Muscle of back (tissue), 3 donors: ENCODE measurements at regions not wholly inside any gene's neighbourhood (a gene's known extent, or its start where the extent isn't known, plus 50 kb on each side); places are given as distances from the start of the nearest gene placed in this dataset.
A peak's percentile ranks its signal among the peaks of the same experiment; 100 is the strongest.
"Not testable (repeated sequence)": the region's sequence is repeated elsewhere in the genome, so short reads cannot be mapped to it uniquely, and the experiment has no call there.

Source experiments
- DNase-seq, 3 donors: peaks; one replicate each; pipeline versions ENCODE4 v3.0.0 to v3.0.0-alpha.2; 2013

DNA sequence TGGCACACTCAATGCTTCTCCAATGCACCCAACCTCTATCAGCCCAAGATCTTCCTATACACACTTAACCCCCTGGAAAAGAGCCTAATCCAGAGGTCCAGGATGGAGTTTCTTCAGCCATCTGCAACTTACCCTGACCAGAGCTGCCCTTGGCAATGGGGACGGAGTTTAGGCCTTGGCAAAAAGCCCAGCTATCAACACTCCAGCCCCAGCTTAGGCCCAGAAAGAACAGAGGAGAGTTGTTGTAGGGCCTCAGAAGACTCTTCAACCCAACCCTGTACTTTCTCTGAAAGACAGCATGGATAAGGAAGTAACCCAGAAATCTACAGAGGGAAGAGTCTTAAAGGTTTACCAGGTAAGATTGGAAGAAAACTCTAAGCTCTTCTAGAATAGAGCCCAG is 219.3 kb upstream of the PELI2 start:
- no peak for DNase-seq

DNA sequence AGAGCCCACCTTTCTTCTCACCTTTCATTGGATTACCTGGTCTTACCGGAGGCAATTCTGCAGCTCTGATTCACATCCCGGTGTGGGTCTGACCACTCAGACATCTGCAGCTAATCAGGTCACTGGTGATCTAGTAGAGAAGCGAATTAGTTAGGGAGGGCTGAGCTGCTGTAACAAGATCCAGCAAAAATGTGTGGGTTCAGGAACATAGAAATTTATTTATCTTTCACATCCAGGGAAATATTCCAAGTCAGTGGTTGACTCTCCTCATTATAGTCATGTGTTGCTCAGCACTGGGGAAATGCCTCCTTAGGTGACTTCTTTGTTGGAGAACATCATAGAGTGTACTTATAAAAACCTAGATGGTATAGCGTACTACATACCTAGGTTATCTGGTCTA is 218.7 kb upstream of the PELI2 start:
- DNase-seq, result no peak

DNA sequence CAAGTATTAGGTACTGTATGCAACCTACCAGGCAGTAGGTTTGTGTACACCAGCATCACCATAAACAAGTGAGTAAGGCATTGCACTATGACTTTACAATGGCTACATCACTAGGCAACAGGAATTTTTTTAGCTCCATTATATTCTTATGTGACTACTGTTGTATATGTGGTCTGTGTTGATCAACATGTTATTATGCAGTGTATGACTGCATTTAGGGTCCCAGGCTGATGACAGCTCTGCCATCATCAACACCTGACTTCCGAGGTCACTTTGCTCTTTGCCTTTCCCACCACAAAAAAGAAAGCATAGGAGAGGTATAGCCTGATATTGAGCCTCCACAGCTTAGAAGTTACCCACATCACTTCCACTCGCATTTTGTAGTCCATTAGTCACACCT is 217.5 kb upstream of the PELI2 start:
- DNase-seq, result no peak

DNA sequence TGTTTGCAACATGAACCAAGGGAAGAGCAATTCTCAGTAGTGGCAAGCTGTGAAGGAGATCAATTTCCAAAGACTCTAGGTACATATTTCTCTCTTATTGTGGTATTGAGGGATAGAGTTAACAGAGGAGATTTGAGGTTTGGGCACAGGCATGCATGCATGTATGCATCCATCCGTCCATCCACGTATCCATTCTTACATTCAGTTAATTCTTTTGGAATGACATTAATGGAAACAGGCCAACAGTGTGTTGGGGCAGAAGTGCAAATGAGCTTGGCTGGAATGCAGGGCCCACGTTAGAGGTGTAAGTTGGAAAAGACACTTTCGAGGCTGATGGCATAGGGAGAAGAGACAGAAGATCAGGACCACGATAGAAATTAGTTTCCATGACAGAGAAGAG is 216.9 kb upstream of the PELI2 start:
- no peak for DNase-seq

DNA sequence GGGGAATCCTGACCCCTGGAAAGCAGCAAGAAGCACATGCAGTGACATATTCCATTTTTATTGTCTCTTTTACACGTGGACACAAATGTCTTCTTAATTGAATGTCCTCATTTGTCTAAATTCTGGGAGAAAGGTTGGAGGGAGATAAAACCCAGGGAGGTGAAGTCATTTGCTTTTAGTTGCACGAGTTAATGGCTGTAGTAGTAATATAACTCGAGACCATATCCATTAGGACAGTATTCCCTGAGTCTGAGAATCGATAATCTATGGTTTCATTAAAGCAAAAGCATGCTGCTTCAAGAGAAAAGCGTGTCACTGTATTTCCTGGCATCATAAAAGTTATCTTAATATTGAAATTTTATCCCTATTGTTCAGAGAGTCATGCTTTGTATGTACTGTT is 216.0 kb upstream of the PELI2 start:
- no peak for DNase-seq

DNA sequence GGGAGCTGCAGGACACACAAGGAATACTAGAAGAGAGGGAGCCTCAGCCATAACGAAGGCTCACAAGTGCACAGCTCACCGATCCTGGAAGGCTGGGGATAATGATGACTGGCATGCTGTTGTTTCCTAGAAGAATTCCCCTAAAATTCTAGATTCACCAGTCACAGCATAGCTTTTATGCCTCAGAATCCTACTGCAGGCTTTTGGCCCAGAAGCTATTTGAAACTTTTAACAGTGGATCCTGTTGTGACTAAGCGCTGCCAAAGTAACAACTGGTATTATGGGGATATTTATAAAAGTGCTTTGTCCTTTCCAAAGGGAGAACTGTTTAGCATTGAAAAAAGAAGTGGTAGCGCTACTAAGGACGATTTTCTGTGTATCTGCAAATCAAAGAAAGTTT is 214.1 kb upstream of the PELI2 start:
- no peak for DNase-seq

DNA sequence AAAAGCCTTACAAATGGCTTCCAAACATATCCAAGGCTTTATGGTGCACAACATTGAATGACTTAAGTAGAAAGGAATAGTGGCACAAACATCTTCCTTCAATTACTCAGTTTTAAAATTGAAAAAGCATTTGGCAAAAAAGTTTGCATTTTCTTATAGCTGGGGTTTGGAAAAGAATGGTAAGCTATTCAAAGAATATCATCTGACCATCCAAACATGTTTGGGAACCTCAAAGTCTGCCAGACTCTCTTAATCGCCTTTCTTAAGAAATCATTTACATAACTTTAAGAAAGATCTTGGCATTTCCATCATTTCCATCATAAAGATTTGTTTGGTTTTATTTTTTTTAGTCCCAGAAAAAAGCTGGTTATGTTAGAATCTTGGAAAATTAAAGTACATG is 210.1 kb upstream of the PELI2 start:
- no peak for DNase-seq

DNA sequence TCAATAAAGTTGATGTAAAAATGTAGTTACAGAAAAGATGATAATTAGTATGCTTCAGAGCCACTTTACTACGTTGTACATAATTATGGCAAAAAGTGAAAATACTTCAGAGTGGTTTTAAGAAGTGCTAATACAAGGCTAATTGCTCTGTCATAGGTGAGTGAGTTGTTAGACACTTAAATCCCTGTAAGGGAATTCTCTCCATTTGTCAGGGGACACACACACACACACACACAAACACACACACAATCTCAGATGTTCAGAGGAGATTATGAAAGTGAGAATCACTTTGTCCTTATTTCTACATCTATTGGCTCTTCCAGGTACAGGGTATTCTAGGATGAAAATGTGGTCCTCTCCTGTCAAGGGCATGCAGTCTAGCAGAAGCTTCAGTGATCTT is 208.3 kb upstream of the PELI2 start:
- DNase-seq, result no peak

DNA sequence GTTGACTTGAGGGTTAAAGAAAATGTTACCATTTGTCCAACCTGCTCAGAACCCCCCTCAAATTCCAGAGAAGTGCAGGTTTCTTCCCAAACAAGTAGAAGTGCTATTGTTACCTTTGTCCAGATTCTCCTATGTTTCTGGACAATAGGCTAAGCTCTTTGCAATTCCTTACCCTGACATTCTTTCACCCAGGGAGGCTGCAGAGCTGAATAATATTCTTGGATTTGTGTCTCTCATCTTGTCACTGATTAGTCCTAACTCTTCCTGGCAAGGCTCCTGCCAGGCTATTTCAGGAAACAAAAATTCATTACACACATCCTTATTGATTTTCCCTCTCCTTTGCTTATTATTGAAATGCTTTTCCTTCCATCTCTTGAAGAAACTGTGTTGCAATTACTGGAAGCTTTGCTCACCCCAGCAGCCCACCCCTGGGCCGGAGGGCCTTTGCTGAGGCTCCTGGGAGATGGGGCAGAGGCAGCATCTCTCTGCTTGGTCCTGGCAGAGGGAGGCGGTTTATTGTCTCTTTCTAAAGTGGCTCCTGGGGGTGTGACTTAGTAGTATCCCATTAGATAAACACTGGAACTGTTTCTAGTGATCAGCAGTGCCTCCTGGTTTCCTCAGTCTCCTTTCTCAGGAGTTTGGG is 207.5 kb upstream of the PELI2 start:
- DNase-seq, result no peak

DNA sequence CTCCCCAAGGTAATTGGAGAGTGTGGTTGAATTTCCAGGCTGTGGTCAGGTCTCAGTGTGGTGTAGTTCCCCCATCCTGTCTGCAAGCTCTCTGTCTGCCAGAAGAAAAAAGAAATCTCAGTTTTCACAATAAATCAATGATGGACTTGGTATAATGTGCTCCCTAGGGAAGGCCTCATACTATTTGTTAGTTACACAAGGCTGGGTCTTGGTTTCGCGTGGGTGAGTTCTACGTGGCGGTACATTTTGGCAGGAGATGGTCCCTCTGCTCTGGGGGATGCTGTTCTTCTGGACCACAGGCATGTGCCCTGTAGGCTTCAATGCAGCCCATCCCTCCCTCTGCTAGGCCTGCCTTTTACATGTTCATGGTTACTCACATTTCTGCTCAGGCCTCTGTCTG is 206.4 kb upstream of the PELI2 start:
- no peak for DNase-seq

DNA sequence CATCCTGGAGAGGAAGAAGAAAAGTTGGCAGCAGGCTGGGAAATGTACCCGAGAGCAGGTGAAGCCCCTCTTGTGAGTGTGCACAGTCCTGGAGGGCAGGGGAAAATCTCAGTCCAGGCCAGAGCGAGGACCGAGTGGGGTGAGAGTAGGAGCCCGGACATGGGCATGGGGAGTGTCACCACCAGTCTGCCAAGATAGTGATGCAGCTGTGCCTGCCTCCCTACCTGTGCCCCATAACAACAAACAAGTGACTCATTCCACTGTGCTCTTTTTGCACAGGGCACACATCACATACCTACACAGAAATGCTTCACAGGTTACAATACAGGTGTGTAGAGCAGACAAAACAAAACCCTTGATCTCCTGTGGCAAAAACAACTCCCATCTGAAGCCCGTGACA is 205.9 kb upstream of the PELI2 start:
- no peak for DNase-seq

DNA sequence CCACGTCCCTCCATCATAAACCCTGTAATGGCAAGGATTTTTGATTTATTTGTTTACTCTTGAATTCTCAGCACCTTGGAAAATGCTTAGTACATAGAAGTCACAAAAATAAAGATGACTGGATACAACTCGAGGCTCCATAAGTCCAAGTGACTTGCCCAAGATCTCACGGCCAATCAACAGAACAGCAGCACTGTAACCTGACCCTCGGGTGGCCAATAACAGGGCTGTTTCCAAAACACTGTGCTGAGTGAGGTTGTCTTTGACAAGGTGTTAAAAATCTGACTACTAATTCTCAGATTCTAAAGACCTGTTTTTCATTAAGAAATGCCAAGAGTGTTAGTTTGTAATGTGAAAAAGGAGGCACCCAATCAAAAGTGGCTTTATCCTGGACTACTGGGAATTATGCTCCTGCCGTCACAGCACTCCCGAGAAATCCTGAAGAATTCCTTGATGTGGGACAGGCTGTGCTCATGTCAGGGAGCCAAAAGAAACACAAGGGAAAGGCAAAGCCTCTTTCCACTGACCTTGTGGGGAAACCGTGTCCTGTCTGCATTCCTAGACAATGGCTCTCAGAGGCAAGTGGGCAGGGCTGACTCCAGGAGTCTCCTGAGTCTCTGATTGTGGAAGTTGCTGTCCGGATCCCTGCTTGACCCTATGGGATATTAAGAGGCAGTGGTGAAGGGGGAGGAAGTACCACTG is 204.7 kb upstream of the PELI2 start:
- DNase-seq, result peak in 1 of 3 donors; percentile 53

DNA sequence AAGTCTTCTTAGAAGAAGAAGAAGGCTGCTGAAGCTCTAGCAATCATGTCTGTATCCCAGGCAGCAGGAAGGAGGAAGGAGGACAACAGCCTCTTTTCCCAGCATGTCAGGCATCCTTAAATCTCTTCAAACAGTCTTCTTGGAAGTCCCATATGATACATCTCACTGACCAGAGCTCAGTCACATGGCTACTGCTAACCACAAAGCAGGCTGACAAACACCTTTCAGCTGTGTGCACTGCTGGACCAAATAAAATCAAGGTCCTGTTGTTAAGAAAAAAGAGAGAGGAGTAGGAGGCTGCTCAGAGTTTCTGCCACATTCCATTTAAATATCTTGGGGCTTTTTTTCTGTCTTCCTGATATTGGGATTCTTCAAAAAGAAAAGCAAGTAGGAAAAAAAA is 203.4 kb upstream of the PELI2 start:
- DNase-seq, result no peak

DNA sequence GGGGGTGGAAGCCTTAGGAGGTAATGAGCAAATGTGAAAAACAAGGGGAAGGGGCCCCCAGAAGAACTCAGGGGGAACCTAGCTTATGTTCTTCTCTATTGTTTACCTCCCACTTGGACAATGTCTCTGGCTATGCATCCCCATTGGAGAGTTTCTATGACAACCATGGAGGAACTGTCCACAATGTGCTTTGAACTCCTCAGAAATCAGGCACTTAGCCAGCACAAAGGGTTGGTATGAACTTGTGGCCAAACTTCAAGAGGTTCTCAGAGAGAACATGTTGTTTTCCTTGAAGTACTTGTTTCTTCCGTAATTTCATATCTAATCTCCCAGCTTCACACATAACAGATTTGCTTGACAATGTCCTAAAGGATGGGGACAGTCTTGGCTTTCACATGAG is 202.8 kb upstream of the PELI2 start:
- no peak for DNase-seq

DNA sequence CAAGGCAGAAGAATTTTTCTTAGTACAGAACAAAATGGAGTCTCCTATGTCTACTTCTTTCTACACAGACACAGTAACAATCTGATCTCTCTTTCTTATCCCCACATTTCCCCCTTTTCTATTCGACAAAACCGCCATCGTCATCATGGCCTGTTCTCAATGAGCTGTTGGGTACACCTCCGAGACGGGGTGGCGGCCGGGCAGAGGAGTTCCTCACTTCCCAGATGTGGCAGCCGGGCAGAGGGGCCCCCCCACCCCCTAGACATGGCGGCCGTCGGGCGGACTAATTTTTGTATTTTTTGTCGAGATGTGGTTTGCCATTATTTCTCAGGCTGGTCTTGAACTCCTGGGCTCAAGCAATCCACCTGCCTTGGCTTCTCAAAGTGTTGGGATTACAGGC is 198.4 kb upstream of the PELI2 start:
- DNase-seq, result not testable (repeated sequence)

DNA sequence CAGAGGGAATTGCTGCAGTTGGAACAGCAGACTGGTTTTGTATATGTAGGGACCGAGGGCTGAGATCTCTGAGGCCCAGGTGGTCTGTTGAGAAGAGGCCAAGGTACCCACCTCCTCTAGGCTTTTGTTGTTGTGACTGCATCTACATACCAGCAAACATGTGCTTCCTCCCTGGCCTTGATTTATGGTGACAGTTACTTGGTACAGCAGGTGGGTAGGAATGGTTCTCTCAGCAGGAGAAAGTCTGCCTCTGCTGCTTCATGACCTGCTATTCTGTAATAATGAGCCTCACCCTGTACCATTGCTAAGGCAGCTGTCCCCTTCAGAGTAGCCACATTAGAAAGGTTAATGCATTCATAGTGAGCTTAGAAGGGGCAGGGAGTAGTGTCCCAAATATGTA is 196.7 kb upstream of the PELI2 start:
- DNase-seq, result no peak

DNA sequence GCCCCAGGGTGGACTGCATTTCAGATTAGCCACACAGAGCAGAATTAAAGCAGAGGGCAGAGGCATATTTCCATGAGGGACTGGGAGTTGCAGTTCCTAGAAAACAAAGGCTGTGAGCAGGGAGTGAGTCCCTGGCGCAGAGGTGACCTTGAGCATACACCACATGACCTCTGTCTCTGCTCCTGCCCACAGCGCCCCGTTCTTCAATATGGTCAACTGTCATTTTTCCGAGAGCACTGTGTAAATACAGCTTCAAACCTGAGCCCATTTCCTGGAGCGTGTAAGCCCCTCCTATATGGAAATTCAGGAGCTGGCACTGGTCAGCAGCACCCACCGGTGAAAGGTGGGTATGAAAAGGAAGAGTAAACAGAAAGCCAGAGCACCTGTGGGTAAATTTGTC is 192.2 kb upstream of the PELI2 start:
- DNase-seq, result no peak

DNA sequence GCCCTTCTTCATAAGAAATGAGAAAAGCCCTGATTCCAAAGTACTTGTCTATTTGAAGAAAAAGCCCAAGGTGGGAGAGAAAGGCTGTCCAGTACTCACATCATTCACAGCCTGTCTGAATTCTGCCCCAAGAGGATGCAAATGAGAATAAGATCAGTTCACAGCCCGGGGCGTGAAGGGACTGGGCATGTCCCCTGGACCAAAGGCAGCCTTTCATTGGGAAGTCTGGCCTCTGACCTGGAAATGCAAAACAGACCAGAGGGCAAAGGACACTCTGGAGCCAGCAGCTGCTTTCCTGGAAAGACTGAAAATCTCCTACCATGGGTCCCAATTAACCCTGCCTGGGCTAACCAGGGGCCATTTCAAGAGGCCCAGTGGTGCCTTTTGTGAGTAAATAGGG is 191.2 kb upstream of the PELI2 start:
- no peak for DNase-seq

DNA sequence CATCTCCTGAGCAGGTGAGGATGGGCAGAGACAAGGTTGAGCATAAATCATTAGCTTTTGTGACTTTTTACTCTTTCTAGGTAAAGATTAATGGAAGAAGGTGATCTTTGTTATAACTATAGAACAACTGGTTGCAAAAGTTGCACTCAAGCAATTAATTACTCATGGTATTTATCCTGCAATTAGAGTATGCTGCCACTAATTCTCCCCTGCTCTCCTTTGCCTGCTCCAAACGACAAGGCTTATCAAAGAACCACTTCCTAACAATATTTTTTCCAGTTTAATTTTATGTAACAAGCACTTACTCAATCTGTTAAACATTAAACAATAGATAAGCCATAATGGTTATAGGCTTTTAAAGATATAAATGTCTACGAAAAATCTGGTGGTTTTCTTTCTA is 189.9 kb upstream of the PELI2 start:
- DNase-seq, result no peak

DNA sequence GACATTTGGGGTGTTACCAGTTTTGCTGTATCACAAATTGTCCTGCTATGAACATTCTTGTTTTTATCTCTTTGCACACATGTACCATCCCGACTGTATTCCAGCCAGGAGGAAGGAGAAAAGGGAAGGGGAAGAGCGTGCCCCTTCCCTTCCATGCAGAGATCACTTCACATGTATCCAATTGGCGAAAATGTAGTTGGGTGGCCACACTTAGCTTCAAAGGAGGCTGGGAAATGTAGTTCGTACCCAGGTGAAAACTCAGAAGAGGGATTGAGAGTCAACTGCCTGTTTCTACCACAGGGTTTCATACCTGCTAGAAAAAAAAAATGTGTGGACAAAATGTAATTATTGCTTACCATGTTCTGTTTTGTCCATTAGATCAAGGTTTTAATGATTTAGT is 189.1 kb upstream of the PELI2 start:
- DNase-seq, result no peak

DNA sequence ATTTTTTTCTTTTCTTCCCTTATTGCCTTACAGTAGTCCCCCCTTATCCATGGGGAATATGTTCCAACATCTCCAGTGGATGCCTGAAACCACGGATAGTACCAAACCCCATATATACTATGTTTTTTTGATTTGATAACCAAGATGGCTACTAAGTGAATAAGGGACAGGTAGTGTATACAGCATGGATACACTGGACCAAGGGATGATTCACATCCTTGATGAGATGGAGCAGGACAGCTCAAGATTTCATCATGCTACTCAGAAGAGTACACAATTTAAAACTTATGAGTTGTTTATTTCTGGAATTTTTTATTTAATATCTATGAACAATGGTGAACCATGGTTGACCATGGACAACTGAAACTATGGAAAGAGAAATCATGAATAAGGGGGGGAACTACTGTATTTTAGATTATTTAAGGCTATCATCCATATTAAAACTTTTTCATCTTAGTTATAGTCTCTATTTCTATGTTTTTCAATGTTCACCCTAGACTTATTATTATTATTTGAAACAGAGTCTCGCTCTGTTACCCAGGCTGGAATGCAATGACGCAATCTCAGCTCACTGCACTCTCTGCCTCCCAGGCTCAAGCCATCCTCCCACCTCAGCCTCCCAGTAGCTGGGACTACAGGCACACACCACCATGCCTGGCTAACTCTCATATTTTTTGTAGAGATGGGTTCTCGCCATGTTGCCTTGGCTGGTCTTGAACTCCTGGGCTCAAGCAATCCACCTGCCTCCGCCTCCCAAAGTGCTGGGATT is 188.0 kb upstream of the PELI2 start:
- DNase-seq, result no peak

DNA sequence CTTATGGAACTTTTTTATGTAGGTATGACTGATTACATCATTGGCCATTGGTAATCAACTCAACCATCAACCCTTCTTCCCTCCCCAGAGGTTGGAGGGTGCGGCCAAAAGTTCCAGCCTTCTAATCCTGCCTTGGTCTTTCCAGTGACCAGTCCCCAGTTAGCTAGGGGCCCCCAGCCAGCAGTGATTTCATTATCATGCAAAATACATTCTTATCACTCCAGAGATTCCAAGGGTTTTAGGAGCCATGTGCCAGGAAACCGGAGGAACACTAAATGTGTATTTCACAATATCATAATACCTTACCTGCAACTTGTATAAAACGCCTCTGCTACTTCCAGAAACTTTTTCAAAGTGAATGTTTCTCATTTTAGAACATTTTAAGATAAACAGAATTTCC is 181.5 kb upstream of the PELI2 start:
- no peak for DNase-seq

DNA sequence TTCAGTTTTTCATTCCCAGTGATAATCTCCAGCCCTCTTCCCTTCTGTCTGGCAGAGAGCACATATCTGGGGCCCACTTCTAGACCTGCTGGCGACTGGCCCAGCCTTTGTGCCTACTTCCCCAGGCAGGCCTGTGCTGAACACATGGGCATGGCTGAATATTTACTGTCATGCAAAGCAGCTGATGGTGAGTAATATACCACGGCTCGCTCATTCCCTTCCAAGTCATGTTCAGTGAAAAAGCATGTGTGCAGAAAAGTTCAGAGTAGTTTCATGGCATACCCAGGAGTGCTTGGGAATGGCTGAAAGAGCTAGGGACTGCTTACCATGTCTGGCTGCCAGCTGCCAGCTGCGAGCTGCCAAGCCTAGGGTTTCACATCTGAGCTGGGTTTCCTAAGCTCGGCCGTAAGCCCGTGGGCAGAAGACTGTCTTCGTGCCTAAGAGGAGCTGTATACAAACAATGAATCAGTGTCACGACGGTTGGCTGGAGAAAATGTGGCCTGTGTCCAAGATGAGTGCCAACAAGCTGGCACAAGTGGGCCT is 179.9 kb upstream of the PELI2 start:
- peak; percentile 32 to 61 (median 36) for DNase-seq
